K562 (cell line): ENCODE measurements at regions not wholly inside any gene's neighbourhood (a gene's known extent, or its start where the extent isn't known, plus 50 kb on each side); places are given as distances from the start of the nearest gene placed in this dataset.
A peak's percentile ranks its signal among the peaks of the same experiment; 100 is the strongest.

Experiments
- ATAC-seq: fragments of 200-7000 bp; cut with Tn5 transposase; 3 replicates; pipeline ENCODE4 v1.9.1; 2020; ENCODE audit warnings: moderate library complexity
- BruUV-seq: library from RNA; stranded (reverse); fragments of 400-500 nt; replicated peaks from 2 replicates; lab custom pipeline; 2021; lab: Mats Ljungman, UMichigan
- CTCF ChIA-PET: fragments of 300-600 bp; formaldehyde crosslinking; extraction: SDS; loops from one replicate; lab custom pipeline; 2021; ENCODE audit warnings: low intra/inter-chr PET ratio; lab: Yijun Ruan, JAX
- POLR2A ChIA-PET: fragments of 300-600, 350-650 bp; sonication (Branson Sonifier 250); formaldehyde crosslinking; extraction: SDS; loops from one replicate; lab custom pipeline; 2021; ENCODE audit warnings: antibody characterized with exemption, inconsistent platforms; lab: Yijun Ruan, JAX
- DNase-seq, 4 experiments: peaks; one replicate each; pipeline versions ENCODE4 v3.0.0 to v3.0.0-alpha.2; 2011 to 2018; ENCODE audit warnings: low spot score in 3 of 4, mixed read lengths in 3 of 4; ENCODE audit errors: extremely low read depth in 1 of 4
- FAIRE-seq: peaks from 2 replicates; lab custom pipeline; 2011; peaks lifted over from hg19 to GRCh38; lab: Jason Lieb, UNC
- H2AFZ ChIP-seq: 2 replicates; pipeline ENCODE4 v1.6.0; 2011; ENCODE audit warnings: low read depth, low read length, control low read depth, inconsistent platforms
- H3K27ac ChIP-seq: fragments of 200-600 bp; 3 replicates; pipeline ENCODE4 v1.8.0; 2011; ENCODE audit warnings: low read depth, mild to moderate bottlenecking, control low read depth, inconsistent platforms, low read length, moderate library complexity, mixed read lengths; ENCODE audit errors: extremely low read depth
- H3K27me3 ChIP-seq, 2 experiments: fragments of 300-600 bp in 1 of 2; 2 replicates in 1 of 2; 3 replicates in 1 of 2; pipeline versions ENCODE4 v1.6.0 to v1.8.0; 2011; ENCODE audit warnings: inconsistent platforms in 2 of 2, low read length in 2 of 2, mild to moderate bottlenecking in 1 of 2, mixed read lengths in 1 of 2, moderate library complexity in 1 of 2; ENCODE audit not compliant: control insufficient read depth in 2 of 2, insufficient read depth in 2 of 2
- H3K36me3 ChIP-seq: fragments of 300-600 bp; 3 replicates; pipeline ENCODE4 v1.8.0; 2011; ENCODE audit warnings: mild to moderate bottlenecking, low read length, inconsistent platforms; ENCODE audit not compliant: control insufficient read depth, insufficient read depth
- H3K4me1 ChIP-seq, 2 experiments: fragments of 200-600 bp in 1 of 2; replicated peaks in 1 of 2; 2 replicates in 1 of 2; 3 replicates in 1 of 2; pipeline versions ENCODE4 v1.5.1 to v1.8.0; 2011; ENCODE audit warnings: inconsistent platforms in 2 of 2, low read length in 2 of 2, mild to moderate bottlenecking in 1 of 2, mixed read lengths in 1 of 2, moderate library complexity in 1 of 2; ENCODE audit not compliant: control insufficient read depth in 2 of 2, insufficient read depth in 2 of 2
- H3K4me2 ChIP-seq: 2 replicates; pipeline ENCODE4 v1.6.1; 2011; ENCODE audit warnings: low read length, control low read depth, inconsistent platforms, mixed read lengths; ENCODE audit not compliant: insufficient read depth
- H3K4me3 ChIP-seq: fragments of 200-600 bp; sonication (generic), shearing (Covaris generic); 2 replicates; pipeline ENCODE4 v1.5.1; 2016; ENCODE audit warnings: control low read depth, inconsistent platforms
- H3K79me2 ChIP-seq: fragments of 200-600 bp; 3 replicates; pipeline ENCODE4 v1.8.0; 2011; ENCODE audit warnings: low read length, inconsistent platforms; ENCODE audit not compliant: control insufficient read depth, insufficient read depth
- H3K9ac ChIP-seq, 2 experiments: 2 replicates each; pipeline versions ENCODE4 v1.6.0 to v1.6.1; 2011; ENCODE audit warnings: low read depth in 2 of 2, low read length in 2 of 2, control low read depth in 1 of 2, inconsistent platforms in 1 of 2, mild to moderate bottlenecking in 1 of 2, mixed read lengths in 1 of 2; ENCODE audit not compliant: insufficient read depth in 1 of 2
- H3K9me1 ChIP-seq: one replicate; pipeline ENCODE4 v1.6.0; 2011; ENCODE audit warnings: inconsistent platforms, mild to moderate bottlenecking, low read length, moderate library complexity; ENCODE audit not compliant: control insufficient read depth, insufficient read depth
- H3K9me3 ChIP-seq: replicated peaks from 2 replicates; pipeline ENCODE4 v1.5.1; 2011; ENCODE audit warnings: low read depth, low read length, inconsistent platforms; ENCODE audit not compliant: control insufficient read depth, insufficient read depth
- H4K20me1 ChIP-seq: replicated peaks from 2 replicates; pipeline ENCODE4 v1.6.1; 2011; ENCODE audit warnings: low read length, inconsistent platforms, mixed read lengths; ENCODE audit not compliant: control insufficient read depth, insufficient read depth
- ARID1B ChIP-seq: fragments of 450-650 bp; IDR thresholded peaks from 2 replicates; pipeline ENCODE4 v1.6.1; 2016; ENCODE audit warnings: antibody characterized with exemption, mild to moderate bottlenecking, inconsistent platforms
- FOXA1 ChIP-seq: fragments of 450-650 bp; IDR thresholded peaks from 2 replicates; pipeline ENCODE4 v1.6.1; 2016; ENCODE audit warnings: mild to moderate bottlenecking, borderline replicate concordance
- KDM1A ChIP-seq, 2 experiments: fragments of 450-650 bp; IDR thresholded peaks; 2 replicates each; pipeline ENCODE4 v1.6.1; 2016; ENCODE audit warnings: mild to moderate bottlenecking in 2 of 2
- MAFK ChIP-seq: IDR thresholded peaks from 2 replicates; pipeline ENCODE4 v1.6.1; 2011; ENCODE audit warnings: low read length, improper control_type of control experiment
- POLR2H ChIP-seq: IDR thresholded peaks from 2 replicates; pipeline ENCODE4 v1.6.1; 2016; ENCODE audit warnings: missing genetic modification characterization, low read depth, mild to moderate bottlenecking, control low read depth, missing compliant biosample characterization, moderate library complexity
- PRPF4 ChIP-seq: fragments of 200-400 bp; formaldehyde crosslinking; IDR thresholded peaks from one replicate; pipeline ENCODE4 v1.6.1; 2017; ENCODE audit warnings: low read length, low read depth, mild to moderate bottlenecking; ENCODE audit not compliant: insufficient read depth, poor library complexity, severe bottlenecking
- PTBP1 ChIP-seq: fragments of 200-400 bp; formaldehyde crosslinking; IDR thresholded peaks from 2 replicates; pipeline ENCODE4 v1.6.1; 2017; ENCODE audit warnings: low read depth, low read length
- RBM39 ChIP-seq: fragments of 200-400 bp; formaldehyde crosslinking; optimal IDR thresholded peaks from 2 replicates; pipeline ENCODE3; 2018; ENCODE audit warnings: low read depth, low read length
- SMARCA4 ChIP-seq: fragments of 450-650 bp; IDR thresholded peaks from 2 replicates; pipeline ENCODE4 v1.6.1; 2016
- STAT5B ChIP-seq: fragments of 250-450 bp; sonication (Bioruptor Pico); IDR thresholded peaks from 2 replicates; pipeline ENCODE4 v1.8.0; 2021; ENCODE audit warnings: mild to moderate bottlenecking, inconsistent platforms
- TEAD1 ChIP-seq, 2 experiments: fragments of 450-650 bp in 1 of 2; sonication (generic) in 1 of 2; formaldehyde crosslinking; IDR thresholded peaks; 2 replicates each; pipeline versions ENCODE4 v1.4.0 to v1.8.0; 2020 to 2022; ENCODE audit warnings: mild to moderate bottlenecking in 2 of 2, missing genetic modification reagents in 1 of 2
- ZNF175 ChIP-seq: fragments of 200-800 bp; sonication (Bioruptor generic); IDR thresholded peaks from 2 replicates; pipeline ENCODE4 v1.6.1; 2016; ENCODE audit warnings: low read depth, mild to moderate bottlenecking, missing genetic modification characterization, missing compliant biosample characterization
- ZNF445 ChIP-seq: fragments of 250-450 bp; sonication (Bioruptor Pico); IDR thresholded peaks from 2 replicates; pipeline ENCODE4 v1.4.0; 2020; ENCODE audit warnings: low read depth, mild to moderate bottlenecking, moderate library complexity
- ZNF699 ChIP-seq: fragments of 250-450 bp; sonication (Bioruptor Pico); IDR thresholded peaks from 2 replicates; pipeline ENCODE4 v1.8.0; 2021; ENCODE audit warnings: mild to moderate bottlenecking, moderate library complexity; ENCODE audit not compliant: insufficient replicate concordance
- ZNF707 ChIP-seq: fragments of 250-450 bp; sonication (Bioruptor Pico); conservative IDR thresholded peaks from 2 replicates; pipeline ENCODE4 v1.8.0; 2022; ENCODE audit warnings: inconsistent platforms, mild to moderate bottlenecking, moderate library complexity
- ZNF77 ChIP-seq: fragments of 250-450 bp; sonication (Bioruptor Pico); IDR thresholded peaks from 2 replicates; pipeline ENCODE4 v1.5.0; 2020
- WGBS: fragments of 100-300 bp; shearing (Covaris generic); methylation state at CpG from one replicate; pipeline ENCODE4 v1.1.6; 2016; ENCODE audit warnings: low coverage, mixed read lengths; ENCODE audit not compliant: insufficient coverage; ENCODE audit errors: missing lambda C conversion rate; 5-methylcytosine and 5-hydroxymethylcytosine counted together
- in situ Hi-C: fragments of 300-500 bp; cut with MboI; formaldehyde crosslinking; loops from 4 replicates; pipeline ENCODE4 v1.15.0; 2018; ENCODE audit warnings: inconsistent platforms, mixed read lengths
- intact Hi-C: fragments of 100-400 bp; cut with micrococcal nuclease; formaldehyde crosslinking; loops from 2 replicates; pipeline ENCODE4 v1.14.2; 2022
- TF ChIP-seq, protein P1 (sequence below), 2 experiments: fragments of 450-650 bp; conservative IDR thresholded peaks; 2 replicates each; pipeline ENCODE4 v1.6.1; 2017; ENCODE audit warnings: mild to moderate bottlenecking in 2 of 2, moderate library complexity in 2 of 2

DNA sequence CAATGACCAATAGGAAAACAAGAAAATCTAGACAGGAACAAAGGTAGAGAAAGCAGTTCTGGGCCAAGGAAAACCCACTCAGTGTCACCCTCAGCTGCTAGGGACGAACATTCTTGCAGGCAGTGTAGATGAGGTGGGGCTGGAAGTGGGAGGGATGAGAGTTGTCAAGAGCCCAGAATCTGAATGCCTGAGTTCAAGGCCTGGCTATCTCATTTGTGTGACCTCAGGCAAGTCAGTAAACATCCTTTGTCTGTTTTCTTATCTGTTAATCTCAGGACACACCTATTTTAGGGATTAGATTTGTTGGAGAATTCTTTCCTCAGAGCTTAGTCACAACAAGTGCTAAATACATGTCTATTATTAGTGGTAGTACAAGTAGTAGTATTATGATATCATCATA lies 50.9 kb upstream of the KIF16B start:
- no peaks in the 10 kb centered on the region for H4K20me1 ChIP-seq
- no TSS peak for BruUV-seq
- TF ChIP-seq ZNF707 (CRISPR knock-in tag) (no peak), PTBP1 (no peak), ZNF175 (CRISPR knock-in tag) (no peak), STAT5B (no peak), ZNF445 (CRISPR knock-in tag) (no peak), PRPF4 (no peak), TEAD1 (CRISPR knock-in tag; IDR thresholded peaks at IDR 0.05) (no peak), POLR2H (no peak), MAFK (no peak), RBM39 (no peak), KDM1A (IDR thresholded peaks at IDR 0.05) (no peak), ZNF699 (no peak), ARID1B (no peak), SMARCA4 (no peak), FOXA1 (no peak), ZNF77 (CRISPR knock-in tag) (no peak)
- TF ChIP-seq, protein P1, sequence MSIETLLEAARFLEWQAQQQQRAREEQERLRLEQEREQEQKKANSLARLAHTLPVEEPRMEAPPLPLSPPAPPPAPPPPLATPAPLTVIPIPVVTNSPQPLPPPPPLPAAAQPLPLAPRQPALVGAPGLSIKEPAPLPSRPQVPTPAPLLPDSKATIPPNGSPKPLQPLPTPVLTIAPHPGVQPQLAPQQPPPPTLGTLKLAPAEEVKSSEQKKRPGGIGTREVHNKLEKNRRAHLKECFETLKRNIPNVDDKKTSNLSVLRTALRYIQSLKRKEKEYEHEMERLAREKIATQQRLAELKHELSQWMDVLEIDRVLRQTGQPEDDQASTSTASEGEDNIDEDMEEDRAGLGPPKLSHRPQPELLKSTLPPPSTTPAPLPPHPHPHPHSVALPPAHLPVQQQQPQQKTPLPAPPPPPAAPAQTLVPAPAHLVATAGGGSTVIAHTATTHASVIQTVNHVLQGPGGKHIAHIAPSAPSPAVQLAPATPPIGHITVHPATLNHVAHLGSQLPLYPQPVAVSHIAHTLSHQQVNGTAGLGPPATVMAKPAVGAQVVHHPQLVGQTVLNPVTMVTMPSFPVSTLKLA (conservative IDR thresholded peaks at IDR 0.05): no peak
- in situ Hi-C loops (no loop called here), intact Hi-C loops (loop anchor here (10.0 kb wide), 1 partner anchor 109 kb away; no protein-coding TSS in a partner anchor)
- no peaks in the 10 kb centered on the region for H3K9me1 ChIP-seq
- ATAC-seq: no peak
- no peak overlapping the region for H3K27ac ChIP-seq
- WGBS: 20% methylated on average over 1 of the region's 1 CpG
- H3K79me2 ChIP-seq: no peaks in the 10 kb centered on the region
- no peak overlapping the region for H3K4me3 ChIP-seq
- H3K9ac ChIP-seq: no peak overlapping the region
- H3K4me1 ChIP-seq: no peaks in the 10 kb centered on the region; a peak in 2 of 5 replicates
- no peak overlapping the region for H3K4me2 ChIP-seq
- no peak for FAIRE-seq
- ChIA-PET POLR2A (no interaction called here), CTCF (no interaction called here)
- H3K36me3 ChIP-seq: no peaks in the 10 kb centered on the region
- H3K9me3 ChIP-seq: no peaks in the 10 kb centered on the region
- peak in 1 of 4 experiments; percentile 8 for DNase-seq
- no peaks in the 10 kb centered on the region for H3K27me3 ChIP-seq
- H2AFZ ChIP-seq: no peak overlapping the region
